NCI-H2196 (cell line): ENCODE measurements at regions not wholly inside any gene's neighbourhood (a gene's known extent, or its start where the extent isn't known, plus 50 kb on each side); places are given as distances from the start of the nearest gene placed in this dataset.

Source experiments
- DNase-seq: peaks from one replicate; lab custom pipeline; 2025; ENCODE audit not compliant: unreplicated experiment; lab: John Stamatoyannopoulos, UW

DNA sequence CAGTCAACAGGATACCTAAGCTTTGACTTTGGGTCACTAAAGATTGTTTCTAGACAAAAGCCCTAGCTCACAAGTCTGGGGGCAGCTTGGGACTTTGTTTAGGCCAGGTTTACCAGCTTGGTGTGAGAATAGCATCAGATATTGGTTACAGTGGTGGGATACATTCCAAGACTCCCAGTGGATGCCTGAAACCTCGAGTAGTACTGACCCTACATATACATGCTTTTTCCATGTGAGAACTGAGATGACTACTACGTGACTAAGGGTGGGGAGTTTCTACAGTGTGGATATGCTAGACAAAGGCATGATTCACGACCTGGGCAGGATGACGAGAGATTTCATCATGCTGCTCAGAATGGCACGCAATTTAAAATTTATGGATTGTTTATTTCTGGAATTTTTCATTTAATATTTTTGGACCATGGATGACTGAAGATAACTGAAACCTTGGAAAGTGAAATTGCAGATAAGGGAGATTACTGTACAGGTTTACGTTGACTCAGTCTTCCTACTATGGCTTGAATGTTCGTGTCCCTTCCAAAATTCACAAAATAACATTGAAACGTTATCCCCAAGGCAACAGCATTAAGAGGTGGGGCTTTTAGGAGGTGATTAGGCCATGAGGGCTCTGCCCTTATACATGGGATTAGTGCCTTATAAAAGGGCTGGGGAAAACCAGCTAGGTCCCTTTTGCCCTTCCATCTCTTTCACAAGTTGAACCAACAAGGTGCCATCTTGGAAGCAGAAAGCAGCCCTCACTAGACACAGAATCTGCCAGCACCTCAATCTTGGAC lies 50.2 kb upstream of the CTAGE1 start:
- no peak for DNase-seq

DNA sequence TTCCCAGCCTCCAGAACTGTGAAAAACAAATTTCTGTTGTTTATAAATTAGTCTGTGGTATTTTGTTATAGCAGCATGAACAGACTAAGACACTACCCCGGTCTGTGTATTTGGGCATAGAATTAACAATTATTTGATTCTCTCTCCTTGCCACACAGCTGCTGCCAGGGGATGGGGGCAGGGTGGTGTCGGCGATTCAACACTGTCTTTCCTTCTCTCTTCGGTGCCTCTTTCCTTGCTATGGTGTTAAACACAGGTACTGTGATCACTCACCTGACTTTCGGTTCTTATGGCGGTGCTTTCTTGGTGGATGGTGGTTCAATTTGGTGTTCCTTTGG lies 50.8 kb upstream of the CTAGE1 start:
- no peak for DNase-seq

DNA sequence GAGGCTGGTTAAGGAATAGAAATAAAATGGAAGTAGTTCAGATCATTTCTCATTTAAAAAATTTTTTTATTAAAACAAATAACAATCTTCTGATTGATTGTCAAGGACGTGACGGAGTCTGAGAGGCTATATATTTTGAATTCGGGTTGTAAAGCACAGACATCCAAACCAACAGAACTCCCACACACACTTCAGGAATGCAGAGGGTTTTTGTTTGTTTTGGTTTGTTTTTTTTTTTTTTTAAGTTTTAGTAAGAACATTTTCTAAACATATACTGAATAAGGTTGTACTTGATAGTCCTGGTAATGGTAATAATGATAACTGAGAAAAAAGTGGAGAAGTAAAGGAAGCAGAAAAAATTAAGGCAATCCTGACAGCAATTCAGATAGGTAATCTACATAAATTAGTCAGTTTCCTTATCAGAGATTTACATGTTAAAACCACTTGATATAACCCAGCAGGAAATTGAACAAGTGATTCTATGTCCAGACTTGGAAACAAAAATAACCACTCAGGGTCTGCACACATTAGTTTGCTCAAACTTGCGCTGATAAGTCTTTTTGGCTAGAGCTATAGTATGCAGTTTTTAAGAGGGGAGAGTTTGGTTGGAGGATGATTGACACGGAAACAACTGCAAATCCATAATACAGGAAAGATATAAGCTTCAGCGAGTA lies 51.5 kb upstream of the CTAGE1 start:
- DNase-seq = no peak

DNA sequence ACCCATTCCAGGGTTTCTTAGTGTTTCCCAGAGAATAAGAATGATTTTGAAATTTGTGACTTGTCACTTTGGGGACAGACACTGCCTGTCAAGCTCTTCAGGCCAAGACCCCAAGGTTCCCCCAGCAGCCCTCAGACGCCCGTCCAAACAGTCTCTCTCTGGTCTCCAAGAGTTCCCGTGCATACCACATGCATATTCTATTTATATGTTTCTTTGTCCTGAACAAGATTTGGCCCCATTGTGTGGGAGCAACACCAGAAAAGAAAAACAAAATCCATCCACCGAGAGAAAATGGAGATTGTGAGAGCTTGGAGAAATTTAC lies 52.2 kb upstream of the CTAGE1 start:
- no peak for DNase-seq

DNA sequence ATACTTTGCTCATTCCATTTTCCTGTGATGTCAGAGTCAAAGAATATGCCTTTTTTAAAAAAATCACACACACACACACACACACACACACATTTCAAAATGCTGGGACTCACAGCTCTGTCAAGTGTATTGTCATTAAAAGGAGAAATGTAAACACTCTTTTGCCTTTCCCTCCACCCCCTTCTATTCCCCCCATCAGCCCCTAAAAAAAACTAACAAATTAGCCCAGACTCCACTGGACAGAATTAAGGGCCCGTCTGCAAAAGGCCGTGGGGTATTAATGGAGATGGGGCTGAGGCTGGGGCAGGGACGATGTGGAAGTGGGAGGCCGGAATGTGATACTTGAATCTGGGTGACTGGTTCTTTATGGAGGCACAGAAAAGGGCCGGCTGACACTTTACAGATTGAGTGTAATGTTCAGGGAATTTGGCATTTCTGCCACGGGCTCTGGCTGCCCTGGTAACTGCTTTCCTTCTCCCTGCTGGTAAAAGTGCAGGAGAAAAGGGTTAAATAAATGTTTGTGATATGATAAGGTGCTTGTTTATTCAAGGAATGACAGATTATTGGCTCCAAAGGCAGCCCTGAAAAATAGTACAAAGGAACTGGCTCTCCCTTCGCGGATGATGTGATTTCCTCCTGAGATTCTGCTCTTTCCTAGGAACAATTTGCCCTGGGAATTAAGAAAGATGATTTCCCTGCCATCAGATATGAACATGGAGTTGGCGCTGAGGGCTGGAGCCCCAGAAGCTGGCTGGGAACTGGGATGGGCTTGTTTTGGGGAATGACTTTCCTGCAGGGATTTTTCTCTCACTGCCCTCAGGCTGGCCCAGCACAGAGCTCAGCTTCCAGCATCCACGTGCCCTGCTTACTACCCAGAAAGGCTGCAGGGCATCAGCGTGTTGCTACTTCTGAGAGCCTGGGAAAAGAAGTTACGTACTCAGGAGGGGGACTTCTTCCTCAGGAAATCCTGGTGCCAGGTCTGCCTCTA lies 52.8 kb upstream of the CTAGE1 start:
- DNase-seq = no peak

DNA sequence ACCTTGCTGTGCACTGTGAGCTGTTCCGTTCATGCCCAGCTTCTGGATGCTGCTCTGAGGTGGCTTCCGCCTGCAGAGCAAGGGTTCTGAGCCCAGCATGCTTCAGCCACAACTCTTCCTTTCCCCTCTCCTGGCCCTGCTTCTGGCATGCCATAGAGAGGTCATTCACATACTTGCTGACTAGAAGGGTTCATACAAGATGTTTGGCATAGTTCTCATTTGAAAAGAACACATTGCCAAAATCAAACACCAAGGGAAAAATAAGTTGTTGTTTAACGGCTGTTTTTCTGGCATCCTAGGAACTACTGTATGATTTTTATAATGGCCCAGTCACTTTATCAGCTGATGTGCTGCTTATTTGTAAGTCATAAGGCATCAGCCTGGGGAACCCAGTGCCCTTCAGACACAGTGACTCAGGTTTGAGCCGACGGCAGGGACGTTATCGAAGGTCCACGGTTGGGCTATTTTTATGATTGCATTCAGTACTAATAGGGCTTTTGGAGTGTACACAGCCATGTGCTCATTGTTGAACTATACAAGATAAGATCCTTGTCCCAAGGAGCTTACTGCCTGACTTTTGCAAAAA lies 53.9 kb upstream of the CTAGE1 start:
- no peak for DNase-seq

DNA sequence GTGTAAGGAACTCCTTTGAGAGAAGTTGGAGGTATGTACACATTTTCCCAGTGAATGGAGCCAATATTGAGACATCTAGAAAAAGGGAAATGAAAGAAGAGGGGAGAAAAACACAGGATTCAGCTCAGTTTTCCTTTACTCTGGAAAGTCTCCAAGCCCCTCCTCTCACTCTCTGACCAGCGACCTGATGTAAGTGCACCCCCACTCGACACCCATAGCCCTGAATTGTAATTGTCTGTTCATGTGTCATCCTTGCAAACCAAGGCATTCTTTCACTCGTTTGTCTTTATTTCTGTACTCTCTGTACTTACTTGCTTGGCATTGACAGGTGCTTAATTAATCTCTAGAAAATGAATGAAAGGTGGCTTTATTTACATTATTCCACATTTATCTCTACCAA lies 55.7 kb upstream of the CTAGE1 start:
- DNase-seq = no peak

DNA sequence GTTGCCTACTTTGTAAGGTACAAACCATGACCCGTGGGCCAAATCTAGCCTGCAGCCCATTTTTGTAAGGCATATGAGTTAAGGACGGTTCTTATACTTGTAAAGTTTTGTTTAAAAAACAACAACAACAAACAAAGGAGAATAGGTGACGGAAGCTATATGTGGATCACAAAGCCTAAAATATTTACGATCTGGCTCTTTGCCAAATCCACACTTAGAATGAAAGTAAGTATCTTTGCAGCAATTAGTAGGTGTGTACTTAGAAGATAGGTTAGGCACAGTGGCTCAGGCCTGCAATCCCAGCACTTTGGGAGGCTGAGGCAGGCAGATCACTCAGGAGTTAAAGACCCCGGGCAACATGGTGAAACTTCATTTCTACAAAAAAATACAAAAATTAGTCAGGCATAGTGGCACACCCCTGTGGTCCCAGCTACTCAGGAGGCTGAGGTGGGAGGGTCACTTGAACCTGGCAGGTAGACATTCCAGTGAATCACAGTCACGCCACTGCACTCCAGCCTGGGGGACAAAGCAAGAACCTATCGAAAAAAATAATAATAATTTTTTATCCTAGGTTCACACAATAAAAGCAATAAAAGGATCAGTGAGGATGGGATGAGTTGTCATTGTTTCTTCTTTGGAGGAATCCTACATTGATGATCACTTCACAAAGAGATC lies 57.8 kb upstream of the CTAGE1 start:
- DNase-seq = no peak

DNA sequence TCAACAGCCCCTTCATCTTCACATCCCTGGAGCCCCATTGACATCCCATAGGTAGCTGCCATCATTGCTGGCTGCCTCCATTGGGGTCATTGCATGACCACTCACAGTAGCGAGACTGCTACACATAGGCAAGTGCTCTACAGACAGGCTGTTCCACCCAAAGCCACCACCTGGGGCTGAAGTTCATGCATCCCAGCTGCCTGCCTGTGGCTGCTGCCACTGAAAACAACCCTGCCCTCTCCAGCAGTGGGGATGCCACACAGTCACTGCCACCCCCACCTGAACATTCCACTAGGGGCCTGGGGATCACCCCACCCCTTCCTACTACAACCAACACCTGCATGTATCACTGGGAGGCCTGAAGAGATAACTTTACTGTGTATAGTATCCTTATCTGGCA lies 59.5 kb upstream of the CTAGE1 start:
- no peak for DNase-seq

DNA sequence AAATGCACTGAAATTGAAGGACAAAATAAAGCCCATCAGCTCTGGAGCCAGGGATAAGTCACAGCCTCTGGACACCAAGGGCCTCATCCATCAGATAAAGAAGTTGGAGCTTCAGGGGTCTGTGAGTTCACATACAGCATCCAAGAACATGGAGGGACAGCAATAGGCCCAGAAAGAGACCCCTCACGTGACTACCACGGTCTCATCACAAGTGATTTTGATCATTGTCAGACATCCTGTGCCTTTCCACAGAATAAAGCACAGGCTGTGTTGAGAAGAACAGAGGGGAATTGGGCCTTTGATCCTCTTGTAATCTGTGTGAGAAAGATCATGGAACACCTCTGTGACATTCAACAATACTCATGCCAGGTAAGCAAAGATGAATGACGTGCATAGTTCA lies 65.2 kb upstream of the CTAGE1 start:
- DNase-seq = no peak

DNA sequence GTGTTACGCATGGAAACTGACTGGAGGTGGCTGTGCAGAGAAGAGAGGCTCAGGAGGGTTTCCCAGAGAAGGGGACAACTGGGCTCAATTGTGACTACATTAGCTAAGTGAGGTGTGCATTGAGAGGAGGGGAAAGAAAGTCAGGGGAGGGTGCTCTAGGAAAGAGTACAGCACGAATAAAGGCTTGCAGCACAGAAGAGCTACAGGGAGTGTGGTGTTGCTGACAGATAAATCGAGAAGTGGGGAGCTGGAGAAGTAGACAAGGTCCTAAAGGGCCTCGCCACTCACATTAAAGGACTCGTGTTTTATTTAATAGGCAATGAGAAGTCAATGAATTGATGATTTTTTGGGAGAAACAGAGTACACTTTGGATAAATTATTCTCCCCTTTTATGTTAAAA lies 65.7 kb upstream of the CTAGE1 start:
- no peak for DNase-seq

DNA sequence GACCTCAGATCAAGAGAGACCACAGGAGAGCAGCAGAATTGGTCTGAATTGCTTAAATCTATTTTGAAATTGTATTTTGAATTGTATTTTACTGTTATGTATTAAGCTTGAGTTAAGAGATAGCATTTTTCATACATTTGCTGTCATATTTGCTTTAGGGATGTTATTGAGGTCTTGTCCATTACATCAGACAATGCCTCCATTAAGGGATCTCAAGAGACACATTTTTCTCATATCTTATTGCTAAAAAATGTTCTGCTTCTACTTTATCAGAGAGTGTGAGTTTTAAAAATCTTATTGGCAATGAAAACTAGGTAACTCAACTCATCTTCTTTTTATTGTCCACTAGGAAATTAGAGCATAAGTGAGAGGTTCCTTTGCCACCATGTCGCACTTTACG lies 66.8 kb upstream of the CTAGE1 start:
- no peak for DNase-seq

DNA sequence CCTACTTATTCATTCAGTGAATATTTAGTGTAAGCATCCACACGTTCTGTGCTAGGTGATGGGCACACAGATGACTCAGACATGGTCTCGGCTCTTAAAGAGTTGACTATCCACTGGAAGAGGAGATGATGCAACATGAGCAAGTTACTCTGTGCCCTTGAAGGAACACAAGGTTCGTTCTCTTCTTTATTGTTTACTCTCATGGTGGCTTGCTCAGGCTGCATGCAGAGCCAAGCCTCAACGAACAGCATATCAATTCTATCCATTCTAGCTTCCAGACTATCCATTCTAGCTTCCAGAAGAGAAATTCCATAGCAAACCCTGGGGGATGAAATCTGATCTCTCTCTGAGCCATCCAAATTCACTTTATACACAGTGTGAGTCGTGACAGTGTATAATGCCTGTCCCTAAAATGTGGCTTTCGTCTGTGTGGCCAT lies 68.1 kb upstream of the CTAGE1 start:
- no peak for DNase-seq

DNA sequence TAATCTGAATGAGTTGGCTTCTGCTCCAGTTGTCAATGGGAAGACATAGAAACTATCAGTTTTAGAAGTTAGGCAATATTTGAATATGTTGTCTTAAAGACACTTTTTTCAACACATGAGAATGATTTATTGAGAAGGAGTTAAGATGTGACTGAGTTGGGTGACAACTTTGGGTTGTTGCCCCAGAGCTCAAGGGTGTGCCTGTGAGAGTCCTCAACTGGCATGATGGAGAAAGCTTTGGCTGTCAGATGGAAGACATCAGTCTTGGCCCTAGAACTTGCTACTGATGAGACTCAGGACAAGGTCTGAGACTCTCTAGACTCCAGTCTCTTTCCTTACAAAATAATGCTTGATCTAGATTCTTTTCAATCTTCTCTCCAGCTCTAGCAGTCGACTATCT lies 69.0 kb upstream of the CTAGE1 start:
- no peak for DNase-seq

DNA sequence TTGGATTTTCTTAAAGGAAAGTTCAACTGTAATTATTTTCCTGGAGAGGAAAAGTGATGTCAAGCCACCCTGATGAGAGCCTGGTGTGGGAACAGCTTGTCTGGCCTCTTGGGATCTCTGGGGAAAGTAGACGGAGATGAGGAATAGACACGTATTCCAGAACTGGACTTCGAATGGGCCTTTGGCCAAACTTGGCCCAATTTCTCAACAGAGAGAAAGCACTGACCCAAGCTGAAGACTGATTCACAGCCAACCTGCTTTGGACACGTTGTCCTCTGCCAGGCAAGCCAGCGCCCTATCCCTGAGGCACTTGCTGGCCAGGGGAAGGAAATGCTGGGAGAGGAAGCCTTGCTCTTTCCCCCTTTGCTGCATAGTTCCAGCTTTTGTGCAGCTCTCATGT lies 70.8 kb upstream of the CTAGE1 start:
- no peak for DNase-seq

DNA sequence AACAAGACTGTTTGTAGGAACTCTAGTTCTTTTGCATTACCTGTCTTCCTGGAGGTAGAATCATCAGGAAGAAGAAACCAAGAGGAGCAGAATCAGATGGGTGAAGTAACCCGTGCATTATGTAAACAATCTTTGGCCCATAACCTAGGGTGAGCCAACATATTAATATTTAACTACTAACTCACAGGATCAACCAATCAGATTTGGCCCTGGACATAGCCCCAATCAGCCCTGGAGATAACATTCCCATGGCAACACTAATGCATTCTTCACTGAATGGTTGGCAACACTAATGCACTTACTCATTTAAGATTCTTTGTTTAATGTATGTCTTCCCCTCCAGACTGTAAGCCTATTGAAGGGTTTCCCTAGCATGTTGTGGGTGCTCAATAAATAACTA lies 72.0 kb upstream of the CTAGE1 start:
- DNase-seq = no peak

DNA sequence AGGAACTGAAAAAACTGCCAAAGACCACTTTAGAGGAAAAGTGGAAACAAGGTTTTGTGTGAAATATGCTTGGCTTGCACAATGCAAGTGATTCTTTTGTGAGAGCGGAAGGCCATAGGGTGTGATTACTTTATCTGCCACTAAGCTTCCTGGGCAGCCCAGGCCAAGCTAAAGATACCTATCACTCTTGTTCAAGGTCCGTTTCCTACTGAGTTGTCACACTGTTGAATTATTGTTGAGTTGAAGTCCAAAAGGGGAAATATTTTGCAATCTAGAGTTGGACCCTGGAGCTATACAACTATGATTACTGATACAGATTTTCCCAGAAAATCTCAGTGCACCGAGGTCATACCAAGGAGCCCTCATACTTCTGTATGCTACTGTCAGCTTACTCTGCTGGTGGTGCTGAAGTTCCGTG lies 72.7 kb upstream of the CTAGE1 start:
- no peak for DNase-seq

DNA sequence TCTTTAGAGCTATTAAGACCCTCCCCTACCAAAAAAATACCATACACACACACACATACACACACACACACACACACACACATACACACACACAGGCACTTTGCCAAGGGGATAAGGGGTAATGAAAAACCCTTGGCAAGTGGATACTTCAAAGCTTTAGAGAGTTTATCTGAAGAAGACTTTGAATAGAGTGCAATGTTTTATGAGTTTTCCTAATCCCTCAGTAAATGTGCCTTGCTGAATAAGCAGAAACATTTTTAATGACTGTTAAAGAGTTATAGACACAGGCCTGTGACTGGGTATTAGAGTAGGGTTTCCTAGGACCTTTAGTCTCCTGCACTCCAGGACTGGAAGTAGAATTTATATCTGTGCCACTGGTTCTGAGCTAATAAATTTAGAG lies 75.5 kb upstream of the CTAGE1 start:
- no peak for DNase-seq

DNA sequence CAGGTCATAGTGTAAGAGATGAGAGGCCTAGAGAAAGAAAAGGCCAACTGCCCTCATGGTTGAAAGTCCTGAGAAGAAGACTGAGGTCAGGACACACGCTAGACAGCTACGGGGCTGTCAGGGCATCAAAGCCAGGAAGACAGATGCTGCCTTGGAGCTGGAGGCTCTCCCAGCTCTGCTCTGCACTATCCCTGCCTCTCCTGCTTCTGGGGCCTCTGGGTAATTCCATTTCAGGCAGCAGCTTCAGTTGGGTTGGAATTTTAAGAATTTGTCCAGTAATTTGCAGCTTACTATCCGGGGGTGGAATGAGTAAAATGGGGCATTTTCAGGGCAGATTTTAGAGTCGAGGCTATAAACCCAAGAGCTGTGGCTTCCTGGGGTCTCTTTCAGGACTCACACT lies 76.2 kb upstream of the CTAGE1 start:
- no peak for DNase-seq

DNA sequence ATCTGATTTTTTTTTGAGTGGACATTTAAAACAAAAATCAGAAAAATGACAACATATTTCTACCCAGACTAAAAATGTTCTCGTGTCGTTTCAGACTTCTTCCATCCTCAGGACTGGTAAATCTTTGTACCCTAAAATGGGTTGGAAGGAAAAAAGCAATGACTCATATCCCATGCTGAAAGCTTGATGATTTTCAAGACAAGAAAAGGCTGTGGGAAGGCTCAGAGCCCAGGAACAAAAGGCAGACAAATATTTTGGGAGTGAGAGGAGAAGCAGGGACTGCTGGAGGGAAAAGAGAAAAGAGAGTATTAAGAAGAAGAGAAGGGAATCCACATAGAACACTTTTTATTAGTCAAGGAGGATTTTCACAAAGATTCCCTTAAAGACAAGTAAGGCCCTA lies 77.1 kb upstream of the CTAGE1 start:
- no peak for DNase-seq

DNA sequence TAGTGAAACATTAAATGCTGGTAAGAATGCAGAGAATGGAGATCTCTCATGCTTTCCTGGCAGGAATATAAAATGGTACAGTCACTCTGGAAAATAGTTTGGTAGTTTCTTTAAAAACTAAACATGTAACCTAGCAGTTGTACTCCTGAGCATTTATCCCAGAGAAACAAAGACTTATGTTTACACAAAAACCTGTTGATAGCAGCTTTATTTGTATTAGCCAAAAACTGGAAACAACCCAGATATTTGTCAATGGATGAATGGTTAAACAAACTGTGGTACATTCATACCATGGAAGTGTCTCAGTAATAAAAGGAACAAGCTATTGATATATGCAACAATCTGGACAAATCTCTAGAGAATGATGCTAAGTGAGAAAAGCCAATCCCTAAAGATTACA lies 81.7 kb upstream of the CTAGE1 start:
- no peak for DNase-seq
